ENCODE measurements at regions not wholly inside any gene's neighbourhood (a gene's known extent, or its start where the extent isn't known, plus 50 kb on each side); places are given as distances from the start of the nearest gene placed in this dataset.

DNA sequence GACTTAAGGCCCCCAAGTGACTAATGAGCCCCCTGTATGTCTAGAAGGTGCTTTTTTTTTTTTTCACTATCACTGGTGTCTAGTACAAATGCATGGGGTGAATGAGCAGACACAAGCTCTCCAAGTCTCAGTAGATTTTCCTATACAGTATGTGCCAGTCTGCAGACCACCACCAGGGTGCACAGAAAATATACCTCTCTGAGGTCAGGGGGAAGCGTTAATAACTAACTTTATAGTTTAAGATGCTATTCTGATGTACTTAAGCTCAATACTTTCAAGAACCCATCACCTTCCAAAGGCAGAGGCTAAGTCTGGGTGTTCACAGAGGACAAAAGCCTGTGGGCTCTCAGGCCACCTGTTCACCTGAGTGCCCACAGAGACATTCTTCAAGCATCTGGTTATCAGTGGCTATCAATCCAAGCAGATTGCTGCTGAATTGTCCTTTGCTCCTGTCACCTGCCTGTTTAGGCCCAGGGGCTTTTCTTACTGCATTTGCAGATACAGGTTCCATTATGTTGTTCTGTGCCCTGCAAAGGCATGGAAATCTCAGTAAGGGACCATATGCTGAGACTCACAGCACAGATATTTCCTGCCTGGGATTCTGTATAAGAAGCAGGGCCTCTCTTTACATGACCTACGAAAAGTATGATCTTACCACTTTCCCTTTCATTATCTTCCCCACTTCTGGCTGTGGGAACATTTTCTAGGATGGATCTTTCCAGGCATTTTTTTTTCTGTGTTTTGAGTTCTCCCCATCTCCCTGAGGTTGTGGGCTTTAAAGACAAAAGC, 534.6 kb downstream of the TNS1 start:
- no peaks in the 10 kb centered on the region for H3K27me3 ChIP-seq (ENCODE audit: control insufficient read depth in 2 of 2, insufficient read depth in 2 of 2, low read length in 2 of 2)
- DNase-seq: no peak
- TF ChIP-seq, protein P1, sequence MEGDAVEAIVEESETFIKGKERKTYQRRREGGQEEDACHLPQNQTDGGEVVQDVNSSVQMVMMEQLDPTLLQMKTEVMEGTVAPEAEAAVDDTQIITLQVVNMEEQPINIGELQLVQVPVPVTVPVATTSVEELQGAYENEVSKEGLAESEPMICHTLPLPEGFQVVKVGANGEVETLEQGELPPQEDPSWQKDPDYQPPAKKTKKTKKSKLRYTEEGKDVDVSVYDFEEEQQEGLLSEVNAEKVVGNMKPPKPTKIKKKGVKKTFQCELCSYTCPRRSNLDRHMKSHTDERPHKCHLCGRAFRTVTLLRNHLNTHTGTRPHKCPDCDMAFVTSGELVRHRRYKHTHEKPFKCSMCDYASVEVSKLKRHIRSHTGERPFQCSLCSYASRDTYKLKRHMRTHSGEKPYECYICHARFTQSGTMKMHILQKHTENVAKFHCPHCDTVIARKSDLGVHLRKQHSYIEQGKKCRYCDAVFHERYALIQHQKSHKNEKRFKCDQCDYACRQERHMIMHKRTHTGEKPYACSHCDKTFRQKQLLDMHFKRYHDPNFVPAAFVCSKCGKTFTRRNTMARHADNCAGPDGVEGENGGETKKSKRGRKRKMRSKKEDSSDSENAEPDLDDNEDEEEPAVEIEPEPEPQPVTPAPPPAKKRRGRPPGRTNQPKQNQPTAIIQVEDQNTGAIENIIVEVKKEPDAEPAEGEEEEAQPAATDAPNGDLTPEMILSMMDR (IDR thresholded peaks at IDR 0.05): no peak
- H3K4me3 ChIP-seq (replicated peaks in 1 of 3; ENCODE audit: low read depth in 2 of 3, low read length in 3 of 3): no peak overlapping the region
- Mint-ChIP-seq H3K9me3 (peaks cover 0 to 2% (median 0%) of the 10 kb centered on the region in 7 donors), H3K27me3 (ENCODE audit: low read depth in 3 of 3) (peaks cover 0 to 7% (median 3%) of the 10 kb centered on the region in 3 donors), H3K4me3 (no peak overlapping the region), H3K27ac (no peak overlapping the region), H3K4me1 (no peaks in the 10 kb centered on the region), H3K36me3 (no peaks in the 10 kb centered on the region)
- no peak overlapping the region for H2AFZ ChIP-seq (ENCODE audit: insufficient read depth, low read depth, low read length, poor library complexity, severe bottlenecking)
- H3K36me3 ChIP-seq (replicated peaks in 1 of 2; ENCODE audit: control insufficient read depth in 1 of 2, insufficient read depth in 2 of 2, low read length in 2 of 2): no peaks in the 10 kb centered on the region
- H3K79me2 ChIP-seq (ENCODE audit: insufficient read depth, low read length): no peaks in the 10 kb centered on the region
- H3K27ac ChIP-seq (ENCODE audit: low read depth in 1 of 2, low read length in 2 of 2): no peak overlapping the region
- no peaks in the 10 kb centered on the region for H3K9me3 ChIP-seq (replicated peaks in 1 of 2; ENCODE audit: control insufficient read depth in 1 of 2, insufficient read depth in 1 of 2, low read length in 2 of 2)
- H3K9ac ChIP-seq (ENCODE audit: insufficient read depth, low read length, poor library complexity, severe bottlenecking): no peak overlapping the region
- intact Hi-C loops (cut with micrococcal nuclease): no loop called here
- no peaks in the 10 kb centered on the region for H3K4me1 ChIP-seq (ENCODE audit: control insufficient read depth in 1 of 2, insufficient read depth in 2 of 2, low read length in 2 of 2)
- H3K4me2 ChIP-seq (replicated peaks; ENCODE audit: extremely low read depth, low read length, poor library complexity, severe bottlenecking): no peak overlapping the region
- H4K20me1 ChIP-seq (ENCODE audit: insufficient read depth, low read length): no peaks in the 10 kb centered on the region
- no CpG with 5 or more reads among the region's 2 CpGs for WGBS (ENCODE audit: insufficient coverage)

DNA sequence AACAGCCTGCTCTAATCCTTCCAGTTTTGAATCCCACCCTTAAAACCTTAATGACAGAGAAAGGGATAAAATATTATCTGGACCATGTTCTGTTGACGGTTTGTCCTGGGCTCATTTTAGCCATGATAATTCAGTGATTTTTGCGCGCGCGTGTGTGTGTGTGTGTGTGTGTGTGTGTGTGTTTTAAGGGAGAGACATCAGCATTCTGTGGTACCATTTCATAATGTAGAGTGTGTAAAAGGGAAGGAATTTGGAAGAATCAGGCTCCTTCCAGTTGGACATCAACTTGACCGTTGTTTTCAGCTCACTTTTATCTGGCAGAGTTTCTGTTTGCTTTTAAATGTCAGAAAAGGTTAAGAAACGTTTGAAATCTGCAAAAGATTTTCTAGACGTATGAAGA, 535.5 kb downstream of the TNS1 start:
- Histone ChIP-seq H3K4me3 (replicated peaks in 1 of 3; ENCODE audit: low read depth in 2 of 3, low read length in 3 of 3) (no peak overlapping the region), H3K4me2 (replicated peaks; ENCODE audit: extremely low read depth, low read length, poor library complexity, severe bottlenecking) (no peak overlapping the region), H3K4me1 (ENCODE audit: control insufficient read depth in 1 of 2, insufficient read depth in 2 of 2, low read length in 2 of 2) (no peaks in the 10 kb centered on the region), H3K27ac (ENCODE audit: low read depth in 1 of 2, low read length in 2 of 2) (no peak overlapping the region), H4K20me1 (ENCODE audit: insufficient read depth, low read length) (no peaks in the 10 kb centered on the region), H3K9me3 (replicated peaks in 1 of 2; ENCODE audit: control insufficient read depth in 1 of 2, insufficient read depth in 1 of 2, low read length in 2 of 2) (no peaks in the 10 kb centered on the region), H2AFZ (ENCODE audit: insufficient read depth, low read depth, low read length, poor library complexity, severe bottlenecking) (no peak overlapping the region), H3K27me3 (ENCODE audit: control insufficient read depth in 2 of 2, insufficient read depth in 2 of 2, low read length in 2 of 2) (no peaks in the 10 kb centered on the region), H3K36me3 (replicated peaks in 1 of 2; ENCODE audit: control insufficient read depth in 1 of 2, insufficient read depth in 2 of 2, low read length in 2 of 2) (no peaks in the 10 kb centered on the region), H3K9ac (ENCODE audit: insufficient read depth, low read length, poor library complexity, severe bottlenecking) (no peak overlapping the region), H3K79me2 (ENCODE audit: insufficient read depth, low read length) (no peaks in the 10 kb centered on the region)
- peaks cover 0 to 5% (median 3%) of the 10 kb centered on the region in 3 donors for H3K27me3 Mint-ChIP-seq (ENCODE audit: low read depth in 3 of 3)
- H3K4me3 Mint-ChIP-seq: no peak overlapping the region
- intact Hi-C loops (cut with micrococcal nuclease): no loop called here
- peaks cover 0 to 2% (median 0%) of the 10 kb centered on the region in 7 donors for H3K9me3 Mint-ChIP-seq
- H3K36me3 Mint-ChIP-seq: no peaks in the 10 kb centered on the region
- TF ChIP-seq, protein P1 (IDR thresholded peaks at IDR 0.05): no peak
- no peak for DNase-seq
- H3K27ac Mint-ChIP-seq: no peak overlapping the region
- WGBS (ENCODE audit: insufficient coverage): 85% methylated on average over 2 of the region's 8 CpGs
- H3K4me1 Mint-ChIP-seq: no peaks in the 10 kb centered on the region

Measured in CD14-positive monocyte (primary cell).